Left lung (tissue), 4 donors: ENCODE measurements at regions not wholly inside any gene's neighbourhood (a gene's known extent, or its start where the extent isn't known, plus 50 kb on each side); places are given as distances from the start of the nearest gene placed in this dataset.
"Not testable (repeated sequence)": the region's sequence is repeated elsewhere in the genome, so short reads cannot be mapped to it uniquely, and the experiment has no call there.

Experiments used
- ATAC-seq: fragments of 200-7000 bp; cut with Tn5 transposase; one replicate; pipeline ENCODE4 v1.9.1; 2020; ENCODE audit warnings: moderate library complexity
- DNase-seq, 4 donors: peaks; one replicate each; pipeline ENCODE4 v3.0.0-alpha.2; 2013 to 2020
- H3K27ac ChIP-seq, 2 donors: fragments of 200-600 bp; sonication (generic) in 1 of 2; one replicate each; pipeline versions ENCODE4 v1.5.0 to v1.8.0; 2020 to 2021
- H3K27me3 ChIP-seq, 2 donors: fragments of 200-600 bp; sonication (generic) in 1 of 2; one replicate each; pipeline versions ENCODE4 v1.5.0 to v1.8.0; 2020 to 2021
- H3K36me3 ChIP-seq, 2 donors: fragments of 200-600 bp; sonication (generic) in 1 of 2; one replicate each; pipeline versions ENCODE4 v1.5.0 to v1.8.0; 2020 to 2021
- H3K4me1 ChIP-seq, 2 donors: fragments of 200-600 bp; one replicate each; pipeline ENCODE4 v1.8.0; 2021
- H3K4me3 ChIP-seq, 2 donors: fragments of 200-600 bp; sonication (generic) in 1 of 2; one replicate each; pipeline versions ENCODE4 v1.5.0 to v1.8.0; 2020 to 2021; ENCODE audit warnings: mild to moderate bottlenecking in 1 of 2
- H3K9me3 ChIP-seq, 2 donors: fragments of 200-600 bp; sonication (generic) in 1 of 2; one replicate each; pipeline versions ENCODE4 v1.5.0 to v1.8.0; 2020 to 2021
- CTCF ChIP-seq, 2 donors: fragments of 200-600 bp; sonication (generic) in 1 of 2; IDR thresholded peaks; one replicate each; pipeline versions ENCODE4 v1.5.0 to v1.8.0; 2021; ENCODE audit warnings: antibody characterized with exemption in 2 of 2
- intact Hi-C, 2 donors: fragments of 100-400 bp; cut with DNase I; formaldehyde crosslinking; loops; one replicate each; pipeline versions ENCODE4 v1.11.2 to v1.14.2; 2022
- donor health status: DM: no; HTN: yes; CAD: no.
- donor health status: DM: no; HTN: no; CAD: no.

GRCh38 chrX:39431893-39432292 is 630.6 kb downstream of the MID1IP1 start:
- Histone ChIP-seq H3K27ac (no peak overlapping the region), H3K4me1 (no peaks in the 10 kb centered on the region), H3K4me3 (no peak overlapping the region), H3K36me3 (no peaks in the 10 kb centered on the region), H3K27me3 (no peaks in the 10 kb centered on the region), H3K9me3 (no peaks in the 10 kb centered on the region)
- ATAC-seq (no peak), DNase-seq (no peak)
- intact Hi-C loops = no loop called here
- no peak for TF ChIP-seq CTCF (IDR thresholded peaks at IDR 0.05)

- H3K4me1 ChIP-seq, H3K27ac ChIP-seq, intact Hi-C loops, DNase-seq, H3K9me3 ChIP-seq, H3K36me3 ChIP-seq, H3K27me3 ChIP-seq, H3K4me3 ChIP-seq, ATAC-seq: not testable (repeated sequence)
These were observed 633.4 kb downstream of the MID1IP1 start for GRCh38 chrX:39434671-39435070.

DNA sequence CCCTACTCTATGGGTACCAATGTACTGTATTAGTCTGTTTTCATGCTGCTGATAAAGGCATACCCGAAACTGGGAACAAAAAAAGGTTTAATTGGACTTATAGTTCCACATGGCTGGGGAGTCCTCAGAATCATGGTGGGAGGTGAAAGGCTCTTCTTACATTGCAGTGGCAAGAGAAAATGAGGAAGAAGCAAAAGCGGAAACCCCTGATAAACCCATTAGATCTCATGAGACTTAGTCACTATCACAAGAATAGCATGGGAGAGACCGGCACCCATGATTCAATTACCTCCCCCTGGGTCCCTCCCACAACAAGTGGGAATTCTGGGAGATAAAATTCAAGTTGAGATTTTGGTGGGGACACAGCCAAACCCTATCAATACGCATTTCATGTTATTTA is 635.3 kb downstream of the MID1IP1 start:
- not testable (repeated sequence) for ATAC-seq, H3K36me3 ChIP-seq

GRCh38 chrX:39437670-39438441 is 636.6 kb downstream of the MID1IP1 start:
- H3K27me3 ChIP-seq = no peaks in the 10 kb centered on the region
- ATAC-seq (no peak), DNase-seq (no peak)
- no peak overlapping the region for H3K27ac ChIP-seq
- H3K4me1 ChIP-seq = no peaks in the 10 kb centered on the region
- TF ChIP-seq CTCF (IDR thresholded peaks at IDR 0.05) = no peak
- H3K4me3 ChIP-seq = no peak overlapping the region
- H3K9me3 ChIP-seq = no peaks in the 10 kb centered on the region
- intact Hi-C loops = no loop called here
- no peaks in the 10 kb centered on the region for H3K36me3 ChIP-seq

More for the DNA sequence above, 635.3 kb downstream of the MID1IP1 start:
- H3K27me3 ChIP-seq, H3K4me3 ChIP-seq, H3K9me3 ChIP-seq, H3K27ac ChIP-seq, H3K4me1 ChIP-seq, intact Hi-C loops, DNase-seq: not testable (repeated sequence)

DNA sequence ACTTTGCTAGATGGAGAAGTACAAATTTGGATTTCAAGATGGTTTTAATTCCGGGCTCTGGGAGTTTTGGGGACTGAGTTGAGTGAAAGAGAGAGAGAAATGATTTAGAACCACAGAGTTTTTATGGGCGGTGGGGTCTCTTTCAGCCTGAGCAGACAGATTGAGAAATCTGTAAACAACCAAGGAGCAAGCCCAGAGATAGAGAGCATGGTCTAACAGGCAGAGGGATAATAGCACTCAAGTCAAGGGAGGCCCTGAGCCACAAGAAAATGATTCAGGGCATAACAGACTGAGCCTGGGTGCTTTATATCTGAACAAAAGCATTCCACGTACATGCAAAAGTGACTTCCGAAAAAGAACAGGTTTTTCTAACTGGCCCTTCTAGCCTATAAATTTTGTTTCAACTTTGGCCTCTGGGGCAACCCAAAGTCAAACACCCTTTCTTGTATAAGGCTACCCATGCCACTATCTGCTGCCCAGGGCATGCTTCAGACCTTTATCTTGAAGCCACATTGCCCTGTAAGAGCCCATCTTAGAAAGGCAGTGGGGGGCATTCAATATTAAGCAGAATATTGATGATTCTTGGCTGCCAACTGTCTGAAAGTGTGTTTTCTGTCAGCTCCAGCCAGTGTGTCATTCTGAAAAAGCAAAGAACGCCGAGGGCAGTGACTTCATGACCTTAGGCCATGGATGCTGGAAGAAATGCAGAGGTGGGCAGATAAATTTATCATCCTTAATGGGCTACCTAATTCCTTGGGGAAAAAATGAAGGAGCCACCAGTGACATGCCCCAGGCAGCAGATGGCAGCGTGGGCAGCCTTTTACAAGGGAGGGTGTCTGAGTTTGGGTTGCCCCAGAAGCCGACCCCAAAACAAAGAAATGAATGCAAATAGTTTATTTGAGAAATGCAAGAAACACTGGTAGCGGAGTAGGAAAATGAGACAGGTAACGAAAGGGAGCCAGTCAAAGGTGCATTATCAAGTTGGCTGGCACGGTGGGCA is 637.6 kb downstream of the MID1IP1 start:
- DNase-seq = no peak
- Histone ChIP-seq H3K9me3 (no peaks in the 10 kb centered on the region), H3K4me1 (no peaks in the 10 kb centered on the region), H3K36me3 (no peaks in the 10 kb centered on the region), H3K27me3 (no peaks in the 10 kb centered on the region), H3K27ac (no peak overlapping the region), H3K4me3 (no peak overlapping the region)
- intact Hi-C loops = no loop called here
- no peak for TF ChIP-seq CTCF (IDR thresholded peaks at IDR 0.05)
- no peak for ATAC-seq
